ENCODE measurements at regions not wholly inside any gene's neighbourhood (a gene's known extent, or its start where the extent isn't known, plus 50 kb on each side); places are given as distances from the start of the nearest gene placed in this dataset.

GRCh38 chr4:189504220-189504619 is 436.5 kb upstream of the FRG1 start:
- H3K9ac ChIP-seq (ENCODE audit: low read length in 5 of 5): no peak overlapping the region
- peaks cover 0 to 2% (median 0%) of the 10 kb centered on the region in 5 donors for H3K4me1 ChIP-seq (ENCODE audit: control insufficient read depth in 5 of 5, insufficient read depth in 5 of 5, low read length in 5 of 5)
- no peak overlapping the region for H3K4me3 ChIP-seq (ENCODE audit: low read depth in 1 of 5, low read length in 5 of 5)
- H3K36me3 ChIP-seq (ENCODE audit: control insufficient read depth in 5 of 5, insufficient read depth in 5 of 5, low read length in 5 of 5): no peaks in the 10 kb centered on the region
- no peak overlapping the region for H3K27ac ChIP-seq (ENCODE audit: low read depth, low read length)
- no peaks in the 10 kb centered on the region for H3K27me3 ChIP-seq (ENCODE audit: control insufficient read depth in 5 of 5, insufficient read depth in 4 of 5, low read length in 5 of 5)
- H3K9me3 ChIP-seq (ENCODE audit: control insufficient read depth in 5 of 5, low read length in 5 of 5): peaks cover 0 to 3% (median 0%) of the 10 kb centered on the region in 5 donors

- Histone ChIP-seq H3K9ac (ENCODE audit: low read length in 5 of 5) (no peak overlapping the region), H3K4me3 (ENCODE audit: low read depth in 1 of 5, low read length in 5 of 5) (no peak overlapping the region), H3K9me3 (ENCODE audit: control insufficient read depth in 5 of 5, low read length in 5 of 5) (peaks cover 0 to 3% (median 0%) of the 10 kb centered on the region in 5 donors), H3K4me1 (ENCODE audit: control insufficient read depth in 5 of 5, insufficient read depth in 5 of 5, low read length in 5 of 5) (peaks cover 0 to 2% (median 0%) of the 10 kb centered on the region in 5 donors), H3K27me3 (ENCODE audit: control insufficient read depth in 5 of 5, insufficient read depth in 4 of 5, low read length in 5 of 5) (no peaks in the 10 kb centered on the region), H3K36me3 (ENCODE audit: control insufficient read depth in 5 of 5, insufficient read depth in 5 of 5, low read length in 5 of 5) (no peaks in the 10 kb centered on the region), H3K27ac (ENCODE audit: low read depth, low read length) (no peak overlapping the region)
Observed at GRCh38 chr4:189505380-189505779, 435.3 kb upstream of the FRG1 start.

DNA sequence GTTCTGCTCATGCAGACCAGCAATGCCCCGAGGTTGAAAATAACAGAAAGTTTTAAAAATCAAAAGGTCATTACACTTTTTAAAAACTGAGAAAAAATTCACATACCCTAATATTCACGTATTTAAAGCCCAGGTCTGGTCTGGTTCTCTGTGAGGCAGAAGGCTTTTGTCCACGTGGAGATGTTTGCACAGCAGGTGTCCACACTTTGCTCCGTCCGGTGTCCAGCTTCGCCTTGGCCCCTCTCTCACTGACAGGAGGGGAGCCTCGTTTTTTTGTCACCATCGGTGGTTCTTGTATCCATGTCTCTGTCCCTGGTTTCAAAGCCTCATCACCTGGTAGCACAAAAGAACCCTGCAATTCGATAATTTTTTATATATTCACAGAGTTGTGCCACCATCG is 434.6 kb upstream of the FRG1 start:
- Histone ChIP-seq H3K9ac (ENCODE audit: low read length in 5 of 5) (no peak overlapping the region), H3K4me3 (ENCODE audit: low read depth in 1 of 5, low read length in 5 of 5) (no peak overlapping the region), H3K9me3 (ENCODE audit: control insufficient read depth in 5 of 5, low read length in 5 of 5) (peaks cover 0 to 3% (median 0%) of the 10 kb centered on the region in 5 donors), H3K4me1 (ENCODE audit: control insufficient read depth in 5 of 5, insufficient read depth in 5 of 5, low read length in 5 of 5) (peaks cover 0 to 2% (median 0%) of the 10 kb centered on the region in 5 donors), H3K27me3 (ENCODE audit: control insufficient read depth in 5 of 5, insufficient read depth in 4 of 5, low read length in 5 of 5) (no peaks in the 10 kb centered on the region), H3K36me3 (ENCODE audit: control insufficient read depth in 5 of 5, insufficient read depth in 5 of 5, low read length in 5 of 5) (no peaks in the 10 kb centered on the region), H3K27ac (ENCODE audit: low read depth, low read length) (no peak overlapping the region)

DNA sequence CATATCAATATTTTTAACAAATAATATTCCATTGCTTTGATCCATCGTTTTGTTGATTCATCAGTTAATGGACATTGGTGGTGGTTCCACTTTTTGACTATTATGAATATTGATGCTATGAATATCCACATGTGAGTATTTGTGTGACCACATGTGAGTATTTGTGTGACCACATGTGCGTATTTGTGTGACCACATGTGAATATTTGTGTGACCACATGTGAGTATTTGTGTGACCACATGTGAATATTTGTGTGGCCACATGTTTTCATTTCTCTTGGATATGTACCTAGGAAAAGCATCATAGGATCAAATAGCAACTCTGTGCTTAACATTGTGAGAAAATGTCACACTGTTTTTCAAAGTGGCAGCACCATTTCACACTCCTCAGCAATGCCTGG is 433.6 kb upstream of the FRG1 start:
- Histone ChIP-seq H3K9me3 (ENCODE audit: control insufficient read depth in 5 of 5, low read length in 5 of 5) (peaks cover 0 to 3% (median 3%) of the 10 kb centered on the region in 5 donors), H3K4me3 (ENCODE audit: low read depth in 1 of 5, low read length in 5 of 5) (no peak overlapping the region), H3K27me3 (ENCODE audit: control insufficient read depth in 5 of 5, insufficient read depth in 4 of 5, low read length in 5 of 5) (no peaks in the 10 kb centered on the region), H3K36me3 (ENCODE audit: control insufficient read depth in 5 of 5, insufficient read depth in 5 of 5, low read length in 5 of 5) (no peaks in the 10 kb centered on the region), H3K9ac (ENCODE audit: low read length in 5 of 5) (no peak overlapping the region), H3K4me1 (ENCODE audit: control insufficient read depth in 5 of 5, insufficient read depth in 5 of 5, low read length in 5 of 5) (peaks cover 0 to 2% (median 0%) of the 10 kb centered on the region in 5 donors), H3K27ac (ENCODE audit: low read depth, low read length) (no peak overlapping the region)

GRCh38 chr4:189510601-189511000 is 430.1 kb upstream of the FRG1 start:
- Histone ChIP-seq H3K9me3 (ENCODE audit: control insufficient read depth in 5 of 5, low read length in 5 of 5) (peaks cover 0 to 3% (median 0%) of the 10 kb centered on the region in 5 donors), H3K27me3 (ENCODE audit: control insufficient read depth in 5 of 5, insufficient read depth in 4 of 5, low read length in 5 of 5) (peaks cover 0 to 2% (median 0%) of the 10 kb centered on the region in 5 donors), H3K4me1 (ENCODE audit: control insufficient read depth in 5 of 5, insufficient read depth in 5 of 5, low read length in 5 of 5) (no peaks in the 10 kb centered on the region), H3K4me3 (ENCODE audit: low read depth in 1 of 5, low read length in 5 of 5) (no peak overlapping the region), H3K36me3 (ENCODE audit: control insufficient read depth in 5 of 5, insufficient read depth in 5 of 5, low read length in 5 of 5) (no peaks in the 10 kb centered on the region), H3K9ac (ENCODE audit: low read length in 5 of 5) (no peak overlapping the region), H3K27ac (ENCODE audit: low read depth, low read length) (no peak overlapping the region)

- H3K27me3 ChIP-seq (ENCODE audit: control insufficient read depth in 5 of 5, insufficient read depth in 4 of 5, low read length in 5 of 5): peaks cover 0 to 2% (median 0%) of the 10 kb centered on the region in 5 donors
- H3K27ac ChIP-seq (ENCODE audit: low read depth, low read length): no peak overlapping the region
- no peak overlapping the region for H3K9ac ChIP-seq (ENCODE audit: low read length in 5 of 5)
- H3K9me3 ChIP-seq (ENCODE audit: control insufficient read depth in 5 of 5, low read length in 5 of 5): peaks cover 0 to 3% (median 0%) of the 10 kb centered on the region in 5 donors
- H3K36me3 ChIP-seq (ENCODE audit: control insufficient read depth in 5 of 5, insufficient read depth in 5 of 5, low read length in 5 of 5): no peaks in the 10 kb centered on the region
- no peaks in the 10 kb centered on the region for H3K4me1 ChIP-seq (ENCODE audit: control insufficient read depth in 5 of 5, insufficient read depth in 5 of 5, low read length in 5 of 5)
- H3K4me3 ChIP-seq (ENCODE audit: low read depth in 1 of 5, low read length in 5 of 5): no peak overlapping the region
Observed at GRCh38 chr4:189511581-189511980, 429.1 kb upstream of the FRG1 start.

DNA sequence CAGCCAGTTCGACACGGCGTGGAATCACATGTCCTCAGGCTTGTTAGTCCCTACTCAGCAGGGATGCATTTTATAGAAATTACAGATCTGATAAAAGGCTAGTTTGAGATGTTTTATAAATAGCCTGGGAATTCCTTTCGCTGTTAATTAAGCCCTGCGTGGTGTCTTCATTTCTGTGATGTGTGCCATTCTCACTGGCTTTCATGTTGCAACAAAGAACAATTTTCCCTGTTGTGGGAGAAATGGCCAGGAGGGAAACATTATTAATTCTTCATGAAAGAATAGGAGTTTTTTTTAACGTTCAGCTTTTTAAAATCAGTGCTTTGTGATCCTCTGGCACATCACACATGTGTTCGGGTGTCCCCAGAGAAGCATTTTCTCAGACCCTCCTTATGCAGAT is 427.3 kb upstream of the FRG1 start:
- H3K27ac ChIP-seq (ENCODE audit: low read depth, low read length): no peak overlapping the region
- no peaks in the 10 kb centered on the region for H3K4me1 ChIP-seq (ENCODE audit: control insufficient read depth in 5 of 5, insufficient read depth in 5 of 5, low read length in 5 of 5)

GRCh38 chr4:189514209-189514608 is 426.5 kb upstream of the FRG1 start:
- Histone ChIP-seq H3K4me3 (ENCODE audit: low read depth in 1 of 5, low read length in 5 of 5) (no peak overlapping the region), H3K27me3 (ENCODE audit: control insufficient read depth in 5 of 5, insufficient read depth in 4 of 5, low read length in 5 of 5) (peaks cover 0 to 2% (median 0%) of the 10 kb centered on the region in 5 donors), H3K27ac (ENCODE audit: low read depth, low read length) (no peak overlapping the region), H3K9ac (ENCODE audit: low read length in 5 of 5) (no peak overlapping the region), H3K36me3 (ENCODE audit: control insufficient read depth in 5 of 5, insufficient read depth in 5 of 5, low read length in 5 of 5) (no peaks in the 10 kb centered on the region), H3K9me3 (ENCODE audit: control insufficient read depth in 5 of 5, low read length in 5 of 5) (peaks cover 0 to 3% (median 0%) of the 10 kb centered on the region in 5 donors), H3K4me1 (ENCODE audit: control insufficient read depth in 5 of 5, insufficient read depth in 5 of 5, low read length in 5 of 5) (no peaks in the 10 kb centered on the region)

More for the DNA sequence above, 427.3 kb upstream of the FRG1 start:
- Histone ChIP-seq H3K4me3 (ENCODE audit: low read depth in 1 of 5, low read length in 5 of 5) (no peak overlapping the region), H3K9ac (ENCODE audit: low read length in 5 of 5) (no peak overlapping the region), H3K27me3 (ENCODE audit: control insufficient read depth in 5 of 5, insufficient read depth in 4 of 5, low read length in 5 of 5) (peaks cover 0 to 2% (median 0%) of the 10 kb centered on the region in 5 donors), H3K9me3 (ENCODE audit: control insufficient read depth in 5 of 5, low read length in 5 of 5) (peaks cover 0 to 3% (median 0%) of the 10 kb centered on the region in 5 donors), H3K36me3 (ENCODE audit: control insufficient read depth in 5 of 5, insufficient read depth in 5 of 5, low read length in 5 of 5) (no peaks in the 10 kb centered on the region)

GRCh38 chr4:189516902-189517301 is 423.8 kb upstream of the FRG1 start:
- no peaks in the 10 kb centered on the region for H3K4me1 ChIP-seq (ENCODE audit: control insufficient read depth in 5 of 5, insufficient read depth in 5 of 5, low read length in 5 of 5)
- no peak overlapping the region for H3K9ac ChIP-seq (ENCODE audit: low read length in 5 of 5)
- H3K9me3 ChIP-seq (ENCODE audit: control insufficient read depth in 5 of 5, low read length in 5 of 5): no peaks in the 10 kb centered on the region
- no peak overlapping the region for H3K4me3 ChIP-seq (ENCODE audit: low read depth in 1 of 5, low read length in 5 of 5)
- H3K27me3 ChIP-seq (ENCODE audit: control insufficient read depth in 5 of 5, insufficient read depth in 4 of 5, low read length in 5 of 5): peaks cover 0 to 2% (median 0%) of the 10 kb centered on the region in 5 donors
- no peaks in the 10 kb centered on the region for H3K36me3 ChIP-seq (ENCODE audit: control insufficient read depth in 5 of 5, insufficient read depth in 5 of 5, low read length in 5 of 5)
- H3K27ac ChIP-seq (ENCODE audit: low read depth, low read length): no peak overlapping the region

GRCh38 chr4:189519186-189519585 is 421.5 kb upstream of the FRG1 start:
- Histone ChIP-seq H3K4me3 (ENCODE audit: low read depth in 1 of 5, low read length in 5 of 5) (no peak overlapping the region), H3K36me3 (ENCODE audit: control insufficient read depth in 5 of 5, insufficient read depth in 5 of 5, low read length in 5 of 5) (no peaks in the 10 kb centered on the region), H3K4me1 (ENCODE audit: control insufficient read depth in 5 of 5, insufficient read depth in 5 of 5, low read length in 5 of 5) (no peaks in the 10 kb centered on the region), H3K9ac (ENCODE audit: low read length in 5 of 5) (no peak overlapping the region), H3K27ac (ENCODE audit: low read depth, low read length) (no peak overlapping the region), H3K9me3 (ENCODE audit: control insufficient read depth in 5 of 5, low read length in 5 of 5) (no peaks in the 10 kb centered on the region), H3K27me3 (ENCODE audit: control insufficient read depth in 5 of 5, insufficient read depth in 4 of 5, low read length in 5 of 5) (peaks cover 0 to 2% (median 0%) of the 10 kb centered on the region in 5 donors)

All from subcutaneous abdominal adipose tissue (tissue), 5 donors.